Activated naive CD8-positive, alpha-beta T cell (primary cell): ENCODE measurements at regions not wholly inside any gene's neighbourhood (a gene's known extent, or its start where the extent isn't known, plus 50 kb on each side); places are given as distances from the start of the nearest gene placed in this dataset.
"Not testable (repeated sequence)": the region's sequence is repeated elsewhere in the genome, so short reads cannot be mapped to it uniquely, and the experiment has no call there.

Experiments
- H3K27ac Mint-ChIP-seq: one replicate; pipeline ENCODE4 v1.8.0; 2021; ENCODE audit warnings: mixed read lengths
- H3K27me3 Mint-ChIP-seq: one replicate; pipeline ENCODE4 v1.8.0; 2021; ENCODE audit warnings: mixed read lengths
- H3K36me3 Mint-ChIP-seq: one replicate; pipeline ENCODE4 v1.8.0; 2021; ENCODE audit warnings: mixed read lengths
- H3K4me1 Mint-ChIP-seq: one replicate; pipeline ENCODE4 v1.8.0; 2021; ENCODE audit warnings: low read depth, mixed read lengths
- H3K4me3 Mint-ChIP-seq: one replicate; pipeline ENCODE4 v1.8.0; 2021; ENCODE audit warnings: mild to moderate bottlenecking, mixed read lengths
- H3K9me3 Mint-ChIP-seq: one replicate; pipeline ENCODE4 v1.8.0; 2021; ENCODE audit warnings: low read depth, mixed read lengths

DNA sequence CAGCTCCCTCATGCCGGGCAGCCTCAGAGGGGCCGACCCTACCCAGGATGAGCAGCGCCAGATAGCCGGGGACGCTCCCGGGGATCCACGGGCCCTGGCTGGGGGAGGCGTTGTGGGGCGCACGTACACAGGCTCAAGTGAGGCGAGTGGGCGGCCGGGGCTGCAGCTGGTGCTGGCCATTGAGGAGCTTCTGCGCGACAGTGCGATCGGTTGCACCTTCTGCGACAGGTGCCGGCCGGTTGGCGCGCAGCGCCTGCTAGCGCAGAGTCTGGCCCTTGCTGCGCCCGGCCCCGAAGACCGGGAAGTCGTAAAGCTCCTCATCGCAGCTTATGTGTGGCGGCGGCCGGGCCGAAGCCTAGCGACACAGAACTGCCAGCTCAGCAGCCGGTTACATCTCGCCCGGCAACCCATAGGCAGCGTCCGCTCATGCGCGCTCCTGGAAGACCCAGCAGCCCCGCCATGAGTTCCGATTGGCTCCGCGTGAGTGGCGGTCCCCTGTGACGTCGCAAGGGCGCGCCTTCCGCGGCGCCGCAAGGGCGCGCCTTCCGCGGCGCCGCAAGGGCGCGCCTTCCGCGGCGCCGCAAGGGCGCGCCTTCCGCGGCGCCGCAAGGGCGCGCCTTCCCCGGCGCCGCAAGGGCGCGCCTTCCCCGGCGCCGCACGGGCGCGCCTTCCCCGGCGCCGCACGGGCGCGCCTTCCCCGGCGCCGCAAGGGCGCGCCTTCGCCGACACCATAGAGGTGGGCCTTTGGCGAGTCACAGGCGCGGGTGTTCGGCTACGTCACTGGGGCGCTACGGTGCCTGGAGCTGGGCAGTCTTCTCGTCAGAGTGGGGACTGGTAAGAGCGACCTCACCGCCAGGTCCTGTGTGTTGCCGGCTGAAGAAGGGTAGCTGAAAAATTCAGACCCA, 308.6 kb downstream of the ZNF37A start:
- H3K4me1 Mint-ChIP-seq, H3K27me3 Mint-ChIP-seq, H3K9me3 Mint-ChIP-seq, H3K36me3 Mint-ChIP-seq: not testable (repeated sequence)
- peak overlapping the region; percentile 92 for H3K4me3 Mint-ChIP-seq
- H3K27ac Mint-ChIP-seq, result peak overlapping the region; percentile 96

DNA sequence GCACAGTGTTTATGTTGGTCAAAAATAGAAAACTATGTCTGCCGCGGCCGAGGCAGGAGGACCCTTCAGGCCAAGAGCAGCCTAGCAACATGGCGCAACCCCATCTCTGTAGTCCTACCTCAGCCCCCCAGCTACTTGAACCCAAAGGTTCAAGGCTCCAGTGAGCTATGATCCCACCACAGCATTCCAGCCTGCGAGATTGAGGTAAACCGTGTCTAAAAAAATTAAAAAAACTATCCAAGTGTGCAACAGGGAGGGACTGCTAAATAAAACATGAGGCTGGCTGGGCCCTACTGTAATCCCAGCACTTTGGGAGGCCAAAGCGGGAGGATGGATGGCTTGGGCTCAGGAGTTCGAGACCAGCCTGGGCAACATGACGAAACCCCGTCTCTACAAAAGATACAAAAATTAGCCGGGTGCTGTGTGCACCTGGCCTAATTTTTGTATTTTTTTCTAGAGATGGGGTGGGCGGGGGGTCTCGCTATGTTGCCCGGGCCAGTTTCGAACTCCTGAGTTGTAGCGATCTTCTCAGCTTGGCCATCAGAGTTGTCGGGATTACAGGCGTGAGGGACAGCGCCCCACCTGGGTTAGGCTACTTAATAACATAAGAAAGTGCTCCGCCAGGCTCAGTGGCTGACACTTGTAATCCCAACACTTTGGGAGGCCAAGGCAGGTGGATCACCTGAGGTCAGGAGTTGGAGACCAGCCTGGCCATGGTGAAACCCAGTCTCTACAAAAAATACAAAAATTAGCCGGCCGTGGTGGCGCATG, 309.4 kb downstream of the ZNF37A start:
- Mint-ChIP-seq H3K27ac (peak overlapping the region; percentile 96), H3K4me3 (peak overlapping the region; percentile 92)
- H3K9me3 Mint-ChIP-seq, H3K27me3 Mint-ChIP-seq, H3K36me3 Mint-ChIP-seq, H3K4me1 Mint-ChIP-seq: not testable (repeated sequence)

DNA sequence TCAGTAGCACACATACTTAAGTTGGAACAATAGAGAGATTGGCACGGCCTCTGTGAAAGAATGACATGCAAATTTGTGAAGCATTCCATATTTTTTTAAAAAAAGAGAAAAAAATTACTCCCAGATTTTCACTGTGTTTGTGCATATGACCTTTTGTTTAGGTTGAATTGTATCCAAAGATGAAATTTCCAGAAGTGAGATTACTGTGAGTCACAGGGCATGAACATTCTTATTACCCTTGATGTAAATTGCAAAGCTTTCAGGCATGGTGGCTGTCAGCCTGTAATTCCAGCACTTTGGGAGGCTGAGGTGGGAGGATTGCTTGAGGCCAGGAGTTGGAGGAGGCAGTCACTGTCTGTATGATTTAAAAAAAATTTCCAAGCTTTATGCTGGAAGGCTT, 329.5 kb downstream of the ZNF37A start:
- H3K4me3 Mint-ChIP-seq, H3K9me3 Mint-ChIP-seq, H3K4me1 Mint-ChIP-seq, H3K27ac Mint-ChIP-seq, H3K27me3 Mint-ChIP-seq: not testable (repeated sequence)
- peaks cover 15% of the 10 kb centered on the region for H3K36me3 Mint-ChIP-seq

DNA sequence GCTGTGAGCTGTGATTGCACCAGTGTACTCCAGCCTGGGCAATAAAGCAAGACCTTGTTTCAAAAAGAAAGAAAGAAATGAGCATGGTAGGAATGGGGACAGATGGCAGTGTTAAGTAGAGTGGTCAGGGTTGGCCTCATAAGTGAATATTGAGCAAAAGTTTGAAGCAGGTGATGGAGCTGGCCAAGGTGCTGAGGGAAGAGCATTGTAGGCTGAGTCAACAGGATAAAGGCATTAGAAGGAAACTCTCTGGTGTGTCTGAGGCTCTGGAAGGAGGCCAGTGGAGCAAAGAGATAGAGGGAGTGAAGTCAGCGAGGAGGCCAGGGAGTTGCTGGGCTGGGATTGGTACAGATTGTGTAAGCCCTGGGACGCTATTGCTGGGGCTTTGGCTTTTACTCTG, 336.1 kb downstream of the ZNF37A start:
- H3K36me3 Mint-ChIP-seq, result peaks cover 13% of the 10 kb centered on the region
- not testable (repeated sequence) for H3K4me3 Mint-ChIP-seq, H3K27ac Mint-ChIP-seq, H3K4me1 Mint-ChIP-seq, H3K9me3 Mint-ChIP-seq, H3K27me3 Mint-ChIP-seq

DNA sequence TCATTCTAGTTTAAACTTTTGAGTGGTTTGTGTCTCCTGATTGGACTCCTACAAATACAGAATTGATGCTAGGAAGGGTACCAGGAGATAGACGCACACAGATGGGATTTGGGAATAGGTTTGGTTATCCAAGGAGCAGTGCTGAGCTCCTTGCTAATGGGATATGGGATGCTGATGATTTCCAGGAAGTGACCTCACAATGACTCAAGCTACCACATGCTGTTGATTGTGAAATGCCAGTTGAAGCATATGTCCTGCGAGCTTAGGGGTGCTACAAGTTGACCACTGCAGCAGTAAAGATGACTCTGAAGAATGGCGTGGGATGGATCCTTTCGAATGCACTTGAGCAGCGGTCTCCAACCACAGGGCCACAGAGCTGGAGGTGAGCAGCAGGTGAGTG, 343.2 kb downstream of the ZNF37A start:
- not testable (repeated sequence) for H3K27me3 Mint-ChIP-seq, H3K9me3 Mint-ChIP-seq, H3K4me3 Mint-ChIP-seq, H3K27ac Mint-ChIP-seq, H3K4me1 Mint-ChIP-seq
- peaks cover 13% of the 10 kb centered on the region for H3K36me3 Mint-ChIP-seq

DNA sequence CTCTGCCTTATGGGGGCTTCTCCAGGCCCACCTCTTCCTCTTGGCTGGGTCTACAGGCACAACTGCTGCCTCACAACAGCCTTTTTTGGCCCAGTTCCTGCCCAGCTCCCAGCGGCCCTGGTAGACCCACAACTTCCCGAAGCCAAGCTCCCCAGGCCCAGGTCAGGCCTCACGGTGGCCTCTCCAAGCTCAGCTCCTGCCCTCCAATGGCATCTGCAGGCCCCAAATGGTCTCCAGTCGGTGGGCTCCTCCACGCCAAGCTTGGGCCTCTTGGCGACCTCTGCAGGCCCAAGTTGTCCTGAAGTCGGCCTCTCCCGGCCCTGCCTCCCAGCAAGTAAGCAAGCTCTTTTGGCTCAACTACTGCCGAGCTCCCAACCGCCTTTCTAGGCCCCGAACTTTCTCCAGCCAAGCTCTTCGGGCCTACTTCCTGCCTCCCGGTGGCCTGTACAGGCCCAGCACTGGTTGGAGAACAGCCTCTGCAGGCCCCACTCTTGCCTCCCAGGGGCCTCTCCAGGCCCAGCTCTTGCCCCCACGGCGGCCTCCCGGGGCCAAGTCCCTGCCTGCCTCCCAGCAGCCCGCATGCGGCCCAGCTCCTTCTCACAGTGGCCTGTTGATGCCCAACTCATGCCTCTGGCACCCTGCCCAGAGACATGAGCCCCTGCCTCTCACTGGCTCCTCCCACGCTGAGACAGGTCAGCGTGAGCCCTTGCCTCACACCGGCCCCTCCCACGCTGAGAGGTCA, 354.6 kb downstream of the ZNF37A start:
- not testable (repeated sequence) for H3K4me1 Mint-ChIP-seq, H3K36me3 Mint-ChIP-seq, H3K4me3 Mint-ChIP-seq, H3K27me3 Mint-ChIP-seq, H3K9me3 Mint-ChIP-seq
- H3K27ac Mint-ChIP-seq, result peak overlapping the region; percentile 8

DNA sequence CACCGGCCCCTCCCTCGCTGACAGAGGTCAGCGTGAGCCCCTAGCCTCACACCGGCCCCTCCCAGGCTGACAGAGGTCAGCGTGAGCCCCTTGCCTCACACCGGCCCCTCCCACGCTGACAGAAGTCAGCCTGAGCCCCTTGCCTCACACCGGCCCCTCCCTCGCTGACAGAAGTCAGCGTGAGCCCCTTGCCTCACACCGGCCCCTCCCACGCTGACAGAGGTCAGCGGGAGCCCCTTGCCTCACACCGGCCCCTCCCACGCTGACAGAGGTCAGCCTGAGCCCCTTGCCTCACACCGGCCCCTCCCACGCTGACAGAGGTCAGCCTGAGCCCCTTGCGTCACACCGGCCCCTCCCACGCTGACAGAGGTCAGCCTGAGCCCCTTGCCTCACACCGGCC, 355.5 kb downstream of the ZNF37A start:
- not testable (repeated sequence) for H3K9me3 Mint-ChIP-seq, H3K4me3 Mint-ChIP-seq, H3K27me3 Mint-ChIP-seq, H3K27ac Mint-ChIP-seq, H3K36me3 Mint-ChIP-seq, H3K4me1 Mint-ChIP-seq

DNA sequence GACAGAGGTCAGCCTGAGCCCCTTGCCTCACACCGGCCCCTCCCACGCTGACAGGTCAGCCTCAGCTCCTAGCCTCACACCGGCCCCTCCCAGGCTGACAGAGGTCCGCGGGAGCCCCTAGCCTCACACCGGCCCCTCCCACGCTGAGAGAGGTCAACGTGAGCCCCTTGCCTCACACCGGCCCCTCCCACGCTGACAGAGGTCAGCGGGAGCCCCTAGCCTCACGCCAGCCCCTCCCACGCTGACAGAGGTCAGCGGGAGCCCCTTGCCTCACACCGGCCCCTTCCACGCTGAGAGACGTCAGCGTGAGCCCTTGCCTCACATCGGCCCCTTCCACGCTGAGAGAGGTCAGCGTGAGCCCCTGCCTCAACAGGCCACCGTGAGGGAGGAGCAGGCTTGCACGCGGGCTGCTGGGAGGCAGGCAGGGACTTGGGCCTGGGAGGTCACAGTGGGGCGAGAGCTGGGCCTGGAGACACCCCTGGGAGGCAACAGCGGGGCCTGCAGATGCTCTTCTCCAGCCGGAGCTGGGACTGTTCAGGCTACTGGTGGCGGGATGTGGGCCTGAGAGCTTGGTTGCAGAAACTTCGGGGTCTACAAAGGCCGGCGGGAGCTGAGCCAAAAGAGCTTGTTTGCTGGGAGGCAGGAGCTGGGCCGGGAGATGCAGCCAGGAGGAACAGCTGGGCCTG, 356.4 kb downstream of the ZNF37A start:
- not testable (repeated sequence) for H3K4me3 Mint-ChIP-seq

DNA sequence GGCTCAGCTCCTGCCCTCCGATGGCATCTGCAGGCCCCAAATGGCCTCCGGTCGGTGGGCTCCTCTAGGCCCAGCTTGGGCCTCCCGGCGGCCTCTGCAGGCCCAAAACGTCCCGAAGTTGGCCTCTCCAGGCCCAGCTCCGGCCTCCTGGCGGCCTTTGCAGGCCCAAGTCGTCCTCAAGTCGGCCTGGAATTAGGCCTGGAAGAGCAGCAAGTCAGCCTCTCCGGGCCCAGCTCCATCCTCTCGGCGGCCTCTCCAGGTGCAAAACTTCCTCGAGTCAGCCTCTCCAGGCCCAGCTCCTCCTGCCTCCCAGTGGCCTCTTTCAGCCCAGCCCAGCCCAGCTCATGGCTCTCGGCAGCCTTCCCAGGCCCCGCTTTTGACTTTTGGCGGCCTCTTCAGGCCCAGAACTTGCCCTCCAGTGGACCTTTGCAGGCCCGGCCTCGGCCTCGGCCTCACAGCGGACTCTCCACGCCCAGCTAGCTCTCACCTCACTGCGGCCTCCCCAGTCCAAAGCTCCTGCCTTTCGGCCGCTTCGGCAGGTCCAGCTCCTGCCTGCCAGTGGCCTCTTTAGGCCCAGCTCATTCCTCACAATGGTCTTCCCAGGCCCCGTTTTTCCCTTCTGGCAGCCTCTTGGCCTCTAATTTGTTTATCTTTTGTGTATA, 357.3 kb downstream of the ZNF37A start:
- H3K36me3 Mint-ChIP-seq, H3K9me3 Mint-ChIP-seq, H3K4me1 Mint-ChIP-seq, H3K27ac Mint-ChIP-seq, H3K27me3 Mint-ChIP-seq, H3K4me3 Mint-ChIP-seq: not testable (repeated sequence)

More for the DNA sequence above, 356.4 kb downstream of the ZNF37A start:
- not testable (repeated sequence) for H3K27me3 Mint-ChIP-seq, H3K9me3 Mint-ChIP-seq, H3K27ac Mint-ChIP-seq, H3K36me3 Mint-ChIP-seq, H3K4me1 Mint-ChIP-seq
